ENCODE measurements at regions not wholly inside any gene's neighbourhood (a gene's known extent, or its start where the extent isn't known, plus 50 kb on each side); places are given as distances from the start of the nearest gene placed in this dataset.

- no peak for TF ChIP-seq CTCF (IDR thresholded peaks at IDR 0.05)
- Histone ChIP-seq H3K4me3 (no peak overlapping the region), H3K4me1 (peaks cover 0 to 19% (median 0%) of the 10 kb centered on the region in 9 donors), H3K9me3 (no peaks in the 10 kb centered on the region), H3K27ac (peak overlapping the region; percentile 13 to 78 (median 62)), H3K36me3 (no peaks in the 10 kb centered on the region), H3K27me3 (no peaks in the 10 kb centered on the region)
- ATAC-seq (peak; percentile 34 to 72 (median 58)), DNase-seq (no peak)
- intact Hi-C loops (cut with DNase I), result loop anchor here in 3 of 10 donors (2.0 to 10.0 kb wide), 6 partner anchors 68 to 182 kb away; partner anchors contain the start of gene EYA4 (in 2 of the 3)
- 44 to 55% methylated on average over 8 of the region's 8 CpGs for WGBS, 2 donors
These were observed 178.4 kb upstream of the EYA4 start for GRCh38 chr6:133062696-133063306.

DNA sequence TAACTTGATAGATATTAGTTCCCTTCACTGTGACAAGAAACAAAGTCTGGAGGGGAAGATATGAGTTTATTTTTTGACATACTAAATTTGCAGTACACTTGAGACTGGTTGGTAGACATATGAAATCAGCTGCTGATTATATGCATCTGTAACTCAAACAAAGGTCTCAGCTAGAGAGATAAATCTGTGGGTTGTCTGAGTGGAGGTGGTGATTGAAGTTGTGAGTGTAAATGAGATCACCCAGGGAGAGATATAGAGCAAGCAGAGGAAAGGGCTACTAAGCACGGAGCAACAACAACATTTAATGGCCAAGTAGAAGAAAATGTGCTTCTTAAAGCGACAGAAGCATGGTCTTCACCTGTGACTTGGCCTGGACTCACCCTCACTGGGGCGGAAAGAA, 173.2 kb upstream of the EYA4 start:
- intact Hi-C loops (cut with DNase I), result loop anchor here in 2 of 10 donors (10.0 kb wide), 2 partner anchors 67 to 177 kb away; partner anchors contain the start of gene EYA4 (in 1 of the 2)
- DNase-seq, result no peak
- Histone ChIP-seq H3K27me3 (no peaks in the 10 kb centered on the region), H3K27ac (peak overlapping the region in 7 of 10 donors; percentile 13 to 79 (median 40)), H3K4me1 (peaks cover 0 to 10% (median 0%) of the 10 kb centered on the region in 9 donors), H3K4me3 (no peak overlapping the region), H3K36me3 (no peaks in the 10 kb centered on the region), H3K9me3 (no peaks in the 10 kb centered on the region)
- TF ChIP-seq CTCF (IDR thresholded peaks at IDR 0.05), result no peak
- peak in 6 of 8 donors; percentile 53 to 95 (median 80) for ATAC-seq
- WGBS, 2 donors, result 61 to 64% methylated on average over 3 of the region's 3 CpGs

- DNase-seq (no peak), ATAC-seq (no peak)
- H3K36me3 ChIP-seq, result no peaks in the 10 kb centered on the region
- WGBS, 2 donors, result 74% methylated on average over 4 of the region's 4 CpGs
- no peak overlapping the region for H3K4me3 ChIP-seq
- TF ChIP-seq CTCF (IDR thresholded peaks at IDR 0.05), result no peak
- no peak overlapping the region for H3K27ac ChIP-seq
- H3K27me3 ChIP-seq, result no peaks in the 10 kb centered on the region
- H3K4me1 ChIP-seq, result peaks cover 0 to 7% (median 0%) of the 10 kb centered on the region in 9 donors
- no peaks in the 10 kb centered on the region for H3K9me3 ChIP-seq
- intact Hi-C loops (cut with DNase I), result no loop called here
These were observed 170.6 kb upstream of the EYA4 start for GRCh38 chr6:133070410-133071043.

DNA sequence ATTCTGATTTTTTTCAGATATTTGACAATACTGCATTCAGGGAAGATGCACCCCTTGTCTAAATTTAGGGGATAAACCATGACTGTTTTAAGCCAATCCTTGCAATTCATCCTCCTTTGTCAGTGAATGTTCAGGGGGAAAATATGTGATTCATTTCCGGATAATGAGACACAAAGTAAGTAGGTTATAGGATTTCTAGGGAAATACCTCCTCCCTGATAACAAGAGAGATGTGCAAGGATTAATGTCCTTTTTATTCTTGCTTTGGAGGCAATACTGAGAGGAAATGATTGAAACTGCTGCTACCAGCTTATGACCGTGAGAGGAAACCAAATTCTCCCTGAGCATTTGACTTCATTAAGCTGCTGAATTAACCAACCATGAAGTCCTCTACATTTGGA, 161.3 kb upstream of the EYA4 start:
- no peak for DNase-seq
- Histone ChIP-seq H3K9me3 (no peaks in the 10 kb centered on the region), H3K27me3 (no peaks in the 10 kb centered on the region), H3K4me1 (peaks cover 0 to 9% (median 0%) of the 10 kb centered on the region in 9 donors), H3K27ac (no peak overlapping the region), H3K4me3 (no peak overlapping the region), H3K36me3 (no peaks in the 10 kb centered on the region)
- TF ChIP-seq CTCF (IDR thresholded peaks at IDR 0.05), result no peak
- intact Hi-C loops (cut with DNase I), result no loop called here
- 58% methylated on average over 2 of the region's 2 CpGs for WGBS, 2 donors
- no peak for ATAC-seq

Measured in heart right ventricle (tissue), 16 donors.